H9 (cell line): ENCODE measurements at regions not wholly inside any gene's neighbourhood (a gene's known extent, or its start where the extent isn't known, plus 50 kb on each side); places are given as distances from the start of the nearest gene placed in this dataset.

Experiments used
- DNase-seq: peaks from one replicate; pipeline ENCODE4 v3.0.0-alpha.2; 2017
- H2AFZ ChIP-seq: one replicate; pipeline ENCODE4 v1.6.1; 2013; ENCODE audit warnings: mild to moderate bottlenecking, low read length, control low read depth, moderate library complexity
- H2AK5ac ChIP-seq: 2 replicates; pipeline ENCODE4 v1.6.1; 2013; ENCODE audit warnings: low read length, control low read depth, mixed read lengths; ENCODE audit not compliant: insufficient read length
- H2BK120ac ChIP-seq: one replicate; pipeline ENCODE4 v1.6.1; 2013; ENCODE audit warnings: low read depth, mild to moderate bottlenecking, low read length, control low read depth, inconsistent platforms; ENCODE audit not compliant: poor library complexity, severe bottlenecking
- H2BK12ac ChIP-seq: 2 replicates; pipeline ENCODE4 v1.6.1; 2013; ENCODE audit warnings: low read length, control low read depth, mixed read lengths, low read depth; ENCODE audit not compliant: insufficient read length
- H2BK15ac ChIP-seq: 2 replicates; pipeline ENCODE4 v1.6.1; 2013; ENCODE audit warnings: low read depth, low read length, control low read depth
- H2BK20ac ChIP-seq: one replicate; pipeline ENCODE4 v1.6.1; 2013; ENCODE audit warnings: low read depth, mild to moderate bottlenecking, low read length, control low read depth, inconsistent platforms; ENCODE audit not compliant: poor library complexity, severe bottlenecking
- H2BK5ac ChIP-seq: 2 replicates; pipeline ENCODE4 v1.6.1; 2013; ENCODE audit warnings: low read length, control low read depth, mixed read lengths; ENCODE audit not compliant: insufficient read length
- H3K14ac ChIP-seq: 2 replicates; pipeline ENCODE4 v1.6.1; 2013; ENCODE audit warnings: low read length, control low read depth; ENCODE audit not compliant: insufficient read depth
- H3K18ac ChIP-seq: 2 replicates; pipeline ENCODE4 v1.6.1; 2013; ENCODE audit warnings: low read depth, mild to moderate bottlenecking, mixed read lengths, low read length, control low read depth; ENCODE audit not compliant: insufficient read length
- H3K23ac ChIP-seq: 2 replicates; pipeline ENCODE4 v1.6.1; 2013; ENCODE audit warnings: low read length, control low read depth, mixed read lengths, low read depth; ENCODE audit not compliant: insufficient read length
- H3K23me2 ChIP-seq: 2 replicates; pipeline ENCODE4 v1.6.1; 2013; ENCODE audit warnings: low read depth, mild to moderate bottlenecking, mixed read lengths, low read length, control low read depth; ENCODE audit not compliant: insufficient read length, poor library complexity, severe bottlenecking
- H3K27ac ChIP-seq: 2 replicates; pipeline ENCODE4 v1.5.1; 2013; ENCODE audit warnings: low read length, control low read depth, mixed read lengths, low read depth; ENCODE audit not compliant: insufficient read length
- H3K27me3 ChIP-seq: 2 replicates; pipeline ENCODE4 v1.6.1; 2013; ENCODE audit warnings: low read length, control low read depth, inconsistent platforms; ENCODE audit not compliant: insufficient read depth
- H3K4ac ChIP-seq: 2 replicates; pipeline ENCODE4 v1.6.1; 2013; ENCODE audit warnings: low read depth, mild to moderate bottlenecking, control low read depth, inconsistent platforms, low read length, moderate library complexity
- H3K4me1 ChIP-seq: 2 replicates; pipeline ENCODE4 v1.6.1; 2013; ENCODE audit warnings: low read length, control low read depth, inconsistent platforms; ENCODE audit not compliant: insufficient read depth
- H3K4me2 ChIP-seq: 2 replicates; pipeline ENCODE4 v1.6.1; 2013; ENCODE audit warnings: low read length, control low read depth, mixed read lengths; ENCODE audit not compliant: insufficient read length, insufficient read depth
- H3K56ac ChIP-seq: 2 replicates; pipeline ENCODE4 v1.6.1; 2013; ENCODE audit warnings: low read depth, mild to moderate bottlenecking, mixed read lengths, low read length, control low read depth; ENCODE audit not compliant: insufficient read length
- H3K79me1 ChIP-seq: 2 replicates; pipeline ENCODE4 v1.6.1; 2013; ENCODE audit warnings: low read depth, mild to moderate bottlenecking, moderate library complexity, low read length, control low read depth, inconsistent platforms; ENCODE audit not compliant: insufficient read depth, poor library complexity, severe bottlenecking
- H3K79me2 ChIP-seq: 2 replicates; pipeline ENCODE4 v1.6.1; 2013; ENCODE audit warnings: low read length, control low read depth, inconsistent platforms; ENCODE audit not compliant: insufficient read depth
- H3K9ac ChIP-seq: 2 replicates; pipeline ENCODE4 v1.6.1; 2013; ENCODE audit warnings: low read length, control low read depth, mixed read lengths; ENCODE audit not compliant: insufficient read length; ENCODE audit errors: extremely low read depth
- H3K9me3 ChIP-seq: one replicate; pipeline ENCODE4 v1.6.1; 2013; ENCODE audit warnings: low read depth, low read length, inconsistent platforms; ENCODE audit not compliant: control insufficient read depth
- H3T11ph ChIP-seq: one replicate; pipeline ENCODE4 v1.6.1; 2013; ENCODE audit warnings: mild to moderate bottlenecking, low read length, control low read depth, inconsistent platforms
- H4K20me1 ChIP-seq: one replicate; pipeline ENCODE4 v1.6.1; 2013; ENCODE audit not compliant: control insufficient read depth, insufficient read length, insufficient read depth
- H4K5ac ChIP-seq: 2 replicates; pipeline ENCODE4 v1.6.1; 2013; ENCODE audit warnings: low read depth, mild to moderate bottlenecking, mixed read lengths, low read length, control low read depth; ENCODE audit not compliant: insufficient read length
- H4K8ac ChIP-seq: replicated peaks from 2 replicates; pipeline ENCODE4 v1.6.1; 2013; ENCODE audit warnings: low read length, control low read depth, mixed read lengths, low read depth; ENCODE audit not compliant: insufficient read length
- H4K91ac ChIP-seq: 2 replicates; pipeline ENCODE4 v1.6.1; 2013; ENCODE audit warnings: low read depth, mild to moderate bottlenecking, moderate library complexity, mixed read lengths, low read length, control low read depth; ENCODE audit not compliant: insufficient read length
- H3K27ac Mint-ChIP-seq, 3 experiments: 2 replicates in 2 of 3; 3 replicates in 1 of 3; pipeline ENCODE4 v1.8.0; 2020 to 2021; ENCODE audit warnings: mixed read lengths in 3 of 3, mild to moderate bottlenecking in 1 of 3, moderate library complexity in 1 of 3
- H3K27me3 Mint-ChIP-seq: 2 replicates; pipeline ENCODE4 v1.8.0; 2021; ENCODE audit warnings: low read depth, mild to moderate bottlenecking, moderate library complexity, mixed read lengths
- H3K36me3 Mint-ChIP-seq, 3 experiments: 2 replicates in 2 of 3; 3 replicates in 1 of 3; pipeline ENCODE4 v1.8.0; 2020 to 2021; ENCODE audit warnings: low read depth in 3 of 3, mixed read lengths in 3 of 3; ENCODE audit not compliant: insufficient read depth in 1 of 3
- H3K4me1 Mint-ChIP-seq, 2 experiments: 2 replicates each; pipeline ENCODE4 v1.8.0; 2020; ENCODE audit warnings: mixed read lengths in 2 of 2
- H3K4me3 Mint-ChIP-seq, 2 experiments: 2 replicates in 1 of 2; 3 replicates in 1 of 2; pipeline ENCODE4 v1.8.0; 2020 to 2021; ENCODE audit warnings: mild to moderate bottlenecking in 2 of 2, mixed read lengths in 2 of 2, moderate library complexity in 1 of 2
- H3K9me3 Mint-ChIP-seq, 2 experiments: 2 replicates in 1 of 2; 3 replicates in 1 of 2; pipeline ENCODE4 v1.8.0; 2020; ENCODE audit warnings: mild to moderate bottlenecking in 2 of 2, mixed read lengths in 2 of 2, moderate library complexity in 1 of 2
- CTCF ChIP-seq: fragments of 200-600 bp; sonication (generic); conservative IDR thresholded peaks from 3 replicates; pipeline ENCODE4 v1.8.0; 2021; ENCODE audit warnings: antibody characterized with exemption, mild to moderate bottlenecking
- WGBS: extraction: QIAGEN DNeasy Blood & Tissue Kit; methylation state at CpG from one replicate; pipeline ENCODE4 v1.1.7; 2013; ENCODE audit warnings: missing lambda C conversion rate, low lambda C conversion rate, mixed read lengths; ENCODE audit not compliant: insufficient read length; ENCODE audit errors: extremely low coverage; 5-methylcytosine and 5-hydroxymethylcytosine counted together

DNA sequence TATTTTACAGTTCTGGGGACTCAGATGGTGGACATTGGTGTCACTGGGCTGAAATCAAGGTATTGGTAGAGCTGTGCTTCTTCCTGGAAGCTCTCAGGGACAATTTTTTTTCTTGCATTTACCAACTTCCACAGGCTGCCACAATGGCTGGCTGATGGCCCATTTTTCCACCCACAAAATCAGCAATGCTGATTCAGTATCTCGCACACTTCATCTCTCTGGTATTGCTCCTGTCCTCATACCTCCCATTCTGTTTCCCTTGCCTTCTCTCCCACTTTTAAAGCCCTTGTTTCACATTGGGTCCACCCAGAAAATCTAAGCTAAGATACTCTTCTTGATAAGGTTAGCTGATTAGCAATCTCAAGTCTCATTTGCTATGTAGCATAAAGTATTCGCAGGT is 530.9 kb upstream of the POM121L12 start:
- Histone ChIP-seq H3K4me2 (no peak overlapping the region), H3K79me1 (no peaks in the 10 kb centered on the region), H3K56ac (no peak overlapping the region), H3K23ac (no peak overlapping the region), H2BK20ac (no peak overlapping the region), H3K9me3 (no peaks in the 10 kb centered on the region), H4K20me1 (no peaks in the 10 kb centered on the region), H4K8ac (no peak overlapping the region), H4K5ac (no peak overlapping the region), H3K23me2 (no peaks in the 10 kb centered on the region), H3K18ac (no peak overlapping the region), H4K91ac (no peak overlapping the region), H2BK15ac (no peak overlapping the region), H2BK12ac (no peak overlapping the region), H3K79me2 (no peaks in the 10 kb centered on the region), H3K4me1 (no peaks in the 10 kb centered on the region), H3K27ac (no peak overlapping the region), H2BK120ac (no peak overlapping the region), H2AFZ (no peak overlapping the region), H2AK5ac (no peak overlapping the region), H3T11ph (no peak overlapping the region), H2BK5ac (no peak overlapping the region), H3K9ac (no peak overlapping the region), H3K14ac (no peak overlapping the region), H3K4ac (no peak overlapping the region), H3K27me3 (no peaks in the 10 kb centered on the region)
- DNase-seq, result no peak
- peaks cover 8 to 9% of the 10 kb centered on the region in 2 experiments for H3K4me1 Mint-ChIP-seq
- TF ChIP-seq CTCF, result no peak
- no peaks in the 10 kb centered on the region for H3K36me3 Mint-ChIP-seq
- no peak overlapping the region for H3K4me3 Mint-ChIP-seq
- H3K27me3 Mint-ChIP-seq, result no peaks in the 10 kb centered on the region
- WGBS, result no CpG with 5 or more reads among the region's 2 CpGs
- H3K9me3 Mint-ChIP-seq, result no peaks in the 10 kb centered on the region
- peak overlapping the region in 1 of 3 experiments; percentile 5; a peak in 1 of 7 replicates for H3K27ac Mint-ChIP-seq
